ENCODE measurements at regions not wholly inside any gene's neighbourhood (a gene's known extent, or its start where the extent isn't known, plus 50 kb on each side); places are given as distances from the start of the nearest gene placed in this dataset.

DNA sequence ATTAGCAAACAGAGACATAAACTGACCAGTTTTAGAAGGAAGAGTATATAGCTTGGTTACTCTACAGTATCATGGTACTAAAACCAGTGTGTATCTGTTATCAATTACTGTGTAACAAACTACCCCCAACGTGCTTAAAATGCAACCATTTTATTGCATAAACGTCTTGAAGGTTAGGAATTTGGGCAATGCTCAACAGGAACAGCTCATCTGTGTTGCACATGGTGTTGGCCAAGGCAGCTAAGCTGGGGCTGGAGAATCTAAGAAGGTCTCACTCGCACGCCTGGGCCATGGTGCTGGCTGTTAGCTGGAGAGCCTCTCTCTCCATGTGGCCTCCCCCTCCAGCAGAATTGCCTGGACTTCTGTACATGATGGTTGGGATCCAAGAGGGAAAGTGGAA, 81.2 kb upstream of the THBS1 start:
- CTCF ChIA-PET (ENCODE audit: unreplicated experiment), result no interaction called here
- no peak overlapping the region for H3K4me2 ChIP-seq (ENCODE audit: low read length)
- no peak overlapping the region for H3K4me3 ChIP-seq (ENCODE audit: low read depth, low read length, poor library complexity, severe bottlenecking)
- H3K4me1 ChIP-seq (ENCODE audit: insufficient read depth, low read length, poor library complexity, severe bottlenecking), result no peaks in the 10 kb centered on the region
- no peak for DNase-seq (ENCODE audit: low spot score)
- no peaks in the 10 kb centered on the region for H3K79me2 ChIP-seq (ENCODE audit: insufficient read depth, low read depth, low read length)
- H4K20me1 ChIP-seq (ENCODE audit: insufficient read depth, low read length), result no peaks in the 10 kb centered on the region
- H3K9me2 ChIP-seq (ENCODE audit: insufficient read depth, low read length), result no peaks in the 10 kb centered on the region
- no peaks in the 10 kb centered on the region for H3K9me3 ChIP-seq (ENCODE audit: low read length)
- BruUV-seq (replicated peaks), result no TSS peak
- no peak overlapping the region for H2AFZ ChIP-seq (ENCODE audit: low read length)
- TF ChIP-seq CTCF (conservative IDR thresholded peaks at IDR 0.05; ENCODE audit: low read length) (no peak), EZH2phosphoT487 (IDR thresholded peaks at IDR 0.05; ENCODE audit: borderline replicate concordance, low read depth, low read length) (no peak)
- no peak overlapping the region for H3K27ac ChIP-seq (ENCODE audit: low read depth, low read length, poor library complexity, severe bottlenecking)
- no peaks in the 10 kb centered on the region for H3K36me3 ChIP-seq (ENCODE audit: insufficient read depth, low read length)
- intact Hi-C loops (cut with micrococcal nuclease; ENCODE audit: unreplicated experiment), result no loop called here
- POLR2A ChIA-PET, result no interaction called here

- no peak for DNase-seq (ENCODE audit: low spot score)
- BruUV-seq (replicated peaks), result no TSS peak
- no peaks in the 10 kb centered on the region for H3K9me3 ChIP-seq (ENCODE audit: low read length)
- no peaks in the 10 kb centered on the region for H3K4me1 ChIP-seq (ENCODE audit: insufficient read depth, low read length, poor library complexity, severe bottlenecking)
- TF ChIP-seq EZH2phosphoT487 (IDR thresholded peaks at IDR 0.05; ENCODE audit: borderline replicate concordance, low read depth, low read length), result no peak
- no peak for TF ChIP-seq CTCF (conservative IDR thresholded peaks at IDR 0.05; ENCODE audit: low read length)
- H4K20me1 ChIP-seq (ENCODE audit: insufficient read depth, low read length), result no peaks in the 10 kb centered on the region
- no peak overlapping the region for H3K27ac ChIP-seq (ENCODE audit: low read depth, low read length, poor library complexity, severe bottlenecking)
- H3K9me2 ChIP-seq (ENCODE audit: insufficient read depth, low read length), result no peaks in the 10 kb centered on the region
- ChIA-PET CTCF (ENCODE audit: unreplicated experiment) (no interaction called here), POLR2A (no interaction called here)
- H3K79me2 ChIP-seq (ENCODE audit: insufficient read depth, low read depth, low read length), result no peaks in the 10 kb centered on the region
- H3K4me2 ChIP-seq (ENCODE audit: low read length), result no peak overlapping the region
- no peaks in the 10 kb centered on the region for H3K36me3 ChIP-seq (ENCODE audit: insufficient read depth, low read length)
- no peak overlapping the region for H3K4me3 ChIP-seq (ENCODE audit: low read depth, low read length, poor library complexity, severe bottlenecking)
- H2AFZ ChIP-seq (ENCODE audit: low read length), result no peak overlapping the region
- intact Hi-C loops (cut with micrococcal nuclease; ENCODE audit: unreplicated experiment), result no loop called here
These were observed 79.4 kb upstream of the THBS1 start for GRCh38 chr15:39501366-39502081.

GRCh38 chr15:39502082-39502447, 78.8 kb upstream of the THBS1 start:
- H2AFZ ChIP-seq (ENCODE audit: low read length), result no peak overlapping the region
- H3K4me1 ChIP-seq (ENCODE audit: insufficient read depth, low read length, poor library complexity, severe bottlenecking), result no peaks in the 10 kb centered on the region
- H3K9me2 ChIP-seq (ENCODE audit: insufficient read depth, low read length), result no peaks in the 10 kb centered on the region
- DNase-seq (ENCODE audit: low spot score), result no peak
- no peaks in the 10 kb centered on the region for H3K9me3 ChIP-seq (ENCODE audit: low read length)
- ChIA-PET CTCF (ENCODE audit: unreplicated experiment) (no interaction called here), POLR2A (no interaction called here)
- BruUV-seq (replicated peaks), result no TSS peak
- H3K36me3 ChIP-seq (ENCODE audit: insufficient read depth, low read length), result no peaks in the 10 kb centered on the region
- no peaks in the 10 kb centered on the region for H3K79me2 ChIP-seq (ENCODE audit: insufficient read depth, low read depth, low read length)
- no peak overlapping the region for H3K4me3 ChIP-seq (ENCODE audit: low read depth, low read length, poor library complexity, severe bottlenecking)
- H3K4me2 ChIP-seq (ENCODE audit: low read length), result no peak overlapping the region
- H4K20me1 ChIP-seq (ENCODE audit: insufficient read depth, low read length), result no peaks in the 10 kb centered on the region
- intact Hi-C loops (cut with micrococcal nuclease; ENCODE audit: unreplicated experiment), result no loop called here
- TF ChIP-seq EZH2phosphoT487 (IDR thresholded peaks at IDR 0.05; ENCODE audit: borderline replicate concordance, low read depth, low read length) (no peak), CTCF (conservative IDR thresholded peaks at IDR 0.05; ENCODE audit: low read length) (no peak)
- no peak overlapping the region for H3K27ac ChIP-seq (ENCODE audit: low read depth, low read length, poor library complexity, severe bottlenecking)

All from OCI-LY7 (cell line).